H9 (cell line): ENCODE measurements at regions not wholly inside any gene's neighbourhood (a gene's known extent, or its start where the extent isn't known, plus 50 kb on each side); places are given as distances from the start of the nearest gene placed in this dataset.

ENCODE experiments used
- DNase-seq: peaks from one replicate; pipeline ENCODE4 v3.0.0-alpha.2; 2017
- H2AFZ ChIP-seq: one replicate; pipeline ENCODE4 v1.6.1; 2013; ENCODE audit warnings: mild to moderate bottlenecking, low read length, control low read depth, moderate library complexity
- H2AK5ac ChIP-seq: 2 replicates; pipeline ENCODE4 v1.6.1; 2013; ENCODE audit warnings: low read length, control low read depth, mixed read lengths; ENCODE audit not compliant: insufficient read length
- H2BK120ac ChIP-seq: one replicate; pipeline ENCODE4 v1.6.1; 2013; ENCODE audit warnings: low read depth, mild to moderate bottlenecking, low read length, control low read depth, inconsistent platforms; ENCODE audit not compliant: poor library complexity, severe bottlenecking
- H2BK12ac ChIP-seq: 2 replicates; pipeline ENCODE4 v1.6.1; 2013; ENCODE audit warnings: low read length, control low read depth, mixed read lengths, low read depth; ENCODE audit not compliant: insufficient read length
- H2BK15ac ChIP-seq: 2 replicates; pipeline ENCODE4 v1.6.1; 2013; ENCODE audit warnings: low read depth, low read length, control low read depth
- H2BK20ac ChIP-seq: one replicate; pipeline ENCODE4 v1.6.1; 2013; ENCODE audit warnings: low read depth, mild to moderate bottlenecking, low read length, control low read depth, inconsistent platforms; ENCODE audit not compliant: poor library complexity, severe bottlenecking
- H2BK5ac ChIP-seq: 2 replicates; pipeline ENCODE4 v1.6.1; 2013; ENCODE audit warnings: low read length, control low read depth, mixed read lengths; ENCODE audit not compliant: insufficient read length
- H3K14ac ChIP-seq: 2 replicates; pipeline ENCODE4 v1.6.1; 2013; ENCODE audit warnings: low read length, control low read depth; ENCODE audit not compliant: insufficient read depth
- H3K18ac ChIP-seq: 2 replicates; pipeline ENCODE4 v1.6.1; 2013; ENCODE audit warnings: low read depth, mild to moderate bottlenecking, mixed read lengths, low read length, control low read depth; ENCODE audit not compliant: insufficient read length
- H3K23ac ChIP-seq: 2 replicates; pipeline ENCODE4 v1.6.1; 2013; ENCODE audit warnings: low read length, control low read depth, mixed read lengths, low read depth; ENCODE audit not compliant: insufficient read length
- H3K23me2 ChIP-seq: 2 replicates; pipeline ENCODE4 v1.6.1; 2013; ENCODE audit warnings: low read depth, mild to moderate bottlenecking, mixed read lengths, low read length, control low read depth; ENCODE audit not compliant: insufficient read length, poor library complexity, severe bottlenecking
- H3K27ac ChIP-seq: 2 replicates; pipeline ENCODE4 v1.5.1; 2013; ENCODE audit warnings: low read length, control low read depth, mixed read lengths, low read depth; ENCODE audit not compliant: insufficient read length
- H3K27me3 ChIP-seq: 2 replicates; pipeline ENCODE4 v1.6.1; 2013; ENCODE audit warnings: low read length, control low read depth, inconsistent platforms; ENCODE audit not compliant: insufficient read depth
- H3K4ac ChIP-seq: 2 replicates; pipeline ENCODE4 v1.6.1; 2013; ENCODE audit warnings: low read depth, mild to moderate bottlenecking, control low read depth, inconsistent platforms, low read length, moderate library complexity
- H3K4me1 ChIP-seq: 2 replicates; pipeline ENCODE4 v1.6.1; 2013; ENCODE audit warnings: low read length, control low read depth, inconsistent platforms; ENCODE audit not compliant: insufficient read depth
- H3K4me2 ChIP-seq: 2 replicates; pipeline ENCODE4 v1.6.1; 2013; ENCODE audit warnings: low read length, control low read depth, mixed read lengths; ENCODE audit not compliant: insufficient read length, insufficient read depth
- H3K56ac ChIP-seq: 2 replicates; pipeline ENCODE4 v1.6.1; 2013; ENCODE audit warnings: low read depth, mild to moderate bottlenecking, mixed read lengths, low read length, control low read depth; ENCODE audit not compliant: insufficient read length
- H3K79me1 ChIP-seq: 2 replicates; pipeline ENCODE4 v1.6.1; 2013; ENCODE audit warnings: low read depth, mild to moderate bottlenecking, moderate library complexity, low read length, control low read depth, inconsistent platforms; ENCODE audit not compliant: insufficient read depth, poor library complexity, severe bottlenecking
- H3K79me2 ChIP-seq: 2 replicates; pipeline ENCODE4 v1.6.1; 2013; ENCODE audit warnings: low read length, control low read depth, inconsistent platforms; ENCODE audit not compliant: insufficient read depth
- H3K9ac ChIP-seq: 2 replicates; pipeline ENCODE4 v1.6.1; 2013; ENCODE audit warnings: low read length, control low read depth, mixed read lengths; ENCODE audit not compliant: insufficient read length; ENCODE audit errors: extremely low read depth
- H3K9me3 ChIP-seq: one replicate; pipeline ENCODE4 v1.6.1; 2013; ENCODE audit warnings: low read depth, low read length, inconsistent platforms; ENCODE audit not compliant: control insufficient read depth
- H3T11ph ChIP-seq: one replicate; pipeline ENCODE4 v1.6.1; 2013; ENCODE audit warnings: mild to moderate bottlenecking, low read length, control low read depth, inconsistent platforms
- H4K20me1 ChIP-seq: one replicate; pipeline ENCODE4 v1.6.1; 2013; ENCODE audit not compliant: control insufficient read depth, insufficient read length, insufficient read depth
- H4K5ac ChIP-seq: 2 replicates; pipeline ENCODE4 v1.6.1; 2013; ENCODE audit warnings: low read depth, mild to moderate bottlenecking, mixed read lengths, low read length, control low read depth; ENCODE audit not compliant: insufficient read length
- H4K8ac ChIP-seq: replicated peaks from 2 replicates; pipeline ENCODE4 v1.6.1; 2013; ENCODE audit warnings: low read length, control low read depth, mixed read lengths, low read depth; ENCODE audit not compliant: insufficient read length
- H4K91ac ChIP-seq: 2 replicates; pipeline ENCODE4 v1.6.1; 2013; ENCODE audit warnings: low read depth, mild to moderate bottlenecking, moderate library complexity, mixed read lengths, low read length, control low read depth; ENCODE audit not compliant: insufficient read length
- H3K27ac Mint-ChIP-seq, 3 experiments: 2 replicates in 2 of 3; 3 replicates in 1 of 3; pipeline ENCODE4 v1.8.0; 2020 to 2021; ENCODE audit warnings: mixed read lengths in 3 of 3, mild to moderate bottlenecking in 1 of 3, moderate library complexity in 1 of 3
- H3K27me3 Mint-ChIP-seq: 2 replicates; pipeline ENCODE4 v1.8.0; 2021; ENCODE audit warnings: low read depth, mild to moderate bottlenecking, moderate library complexity, mixed read lengths
- H3K36me3 Mint-ChIP-seq, 3 experiments: 2 replicates in 2 of 3; 3 replicates in 1 of 3; pipeline ENCODE4 v1.8.0; 2020 to 2021; ENCODE audit warnings: low read depth in 3 of 3, mixed read lengths in 3 of 3; ENCODE audit not compliant: insufficient read depth in 1 of 3
- H3K4me1 Mint-ChIP-seq, 2 experiments: 2 replicates each; pipeline ENCODE4 v1.8.0; 2020; ENCODE audit warnings: mixed read lengths in 2 of 2
- H3K4me3 Mint-ChIP-seq, 2 experiments: 2 replicates in 1 of 2; 3 replicates in 1 of 2; pipeline ENCODE4 v1.8.0; 2020 to 2021; ENCODE audit warnings: mild to moderate bottlenecking in 2 of 2, mixed read lengths in 2 of 2, moderate library complexity in 1 of 2
- H3K9me3 Mint-ChIP-seq, 2 experiments: 2 replicates in 1 of 2; 3 replicates in 1 of 2; pipeline ENCODE4 v1.8.0; 2020; ENCODE audit warnings: mild to moderate bottlenecking in 2 of 2, mixed read lengths in 2 of 2, moderate library complexity in 1 of 2
- CTCF ChIP-seq: fragments of 200-600 bp; sonication (generic); conservative IDR thresholded peaks from 3 replicates; pipeline ENCODE4 v1.8.0; 2021; ENCODE audit warnings: antibody characterized with exemption, mild to moderate bottlenecking
- WGBS: extraction: QIAGEN DNeasy Blood & Tissue Kit; methylation state at CpG from one replicate; pipeline ENCODE4 v1.1.7; 2013; ENCODE audit warnings: missing lambda C conversion rate, low lambda C conversion rate, mixed read lengths; ENCODE audit not compliant: insufficient read length; ENCODE audit errors: extremely low coverage; 5-methylcytosine and 5-hydroxymethylcytosine counted together

GRCh38 chr13:81080911-81081454 is 740.1 kb upstream of the SPRY2 start:
- Histone ChIP-seq H3T11ph (no peak overlapping the region), H2BK15ac (no peak overlapping the region), H3K23me2 (no peaks in the 10 kb centered on the region), H3K27me3 (no peaks in the 10 kb centered on the region), H3K79me1 (no peaks in the 10 kb centered on the region), H3K18ac (no peak overlapping the region), H3K9ac (no peak overlapping the region), H3K4ac (no peak overlapping the region), H3K79me2 (no peaks in the 10 kb centered on the region), H3K9me3 (no peaks in the 10 kb centered on the region), H2BK120ac (no peak overlapping the region), H3K56ac (no peak overlapping the region), H4K91ac (no peak overlapping the region), H2AFZ (no peak overlapping the region), H3K4me2 (no peak overlapping the region), H4K20me1 (no peaks in the 10 kb centered on the region), H4K5ac (no peak overlapping the region), H2BK5ac (no peak overlapping the region), H4K8ac (no peak overlapping the region), H2BK12ac (no peak overlapping the region), H2BK20ac (no peak overlapping the region), H2AK5ac (no peak overlapping the region), H3K27ac (no peak overlapping the region), H3K4me1 (no peaks in the 10 kb centered on the region), H3K23ac (no peak overlapping the region), H3K14ac (no peak overlapping the region)
- Mint-ChIP-seq H3K27ac (no peak overlapping the region), H3K27me3 (no peaks in the 10 kb centered on the region), H3K4me3 (no peak overlapping the region), H3K4me1 (no peaks in the 10 kb centered on the region), H3K9me3 (peaks cover 0 to 5% of the 10 kb centered on the region in 2 experiments; a peak in 2 of 5 replicates), H3K36me3 (peaks cover 0 to 5% (median 0%) of the 10 kb centered on the region in 3 experiments; a peak in 2 of 7 replicates)
- DNase-seq = no peak
- no CpG with 5 or more reads among the region's 2 CpGs for WGBS
- no peak for TF ChIP-seq CTCF
